Stimulated activated CD8-positive, alpha-beta memory T cell treated with anti-CD3 and anti-CD28 coated beads, Interleukin-12 subunit alpha, Interleukin-12 subunit beta, amount 100 ng/mL, for 24 hours (primary cell): ENCODE measurements at regions not wholly inside any gene's neighbourhood (a gene's known extent, or its start where the extent isn't known, plus 50 kb on each side); places are given as distances from the start of the nearest gene placed in this dataset.

Experiments used
- DNase-seq: peaks from one replicate; pipeline ENCODE4 v3.0.0-alpha.2; 2020; ENCODE audit errors: extremely low read depth

DNA sequence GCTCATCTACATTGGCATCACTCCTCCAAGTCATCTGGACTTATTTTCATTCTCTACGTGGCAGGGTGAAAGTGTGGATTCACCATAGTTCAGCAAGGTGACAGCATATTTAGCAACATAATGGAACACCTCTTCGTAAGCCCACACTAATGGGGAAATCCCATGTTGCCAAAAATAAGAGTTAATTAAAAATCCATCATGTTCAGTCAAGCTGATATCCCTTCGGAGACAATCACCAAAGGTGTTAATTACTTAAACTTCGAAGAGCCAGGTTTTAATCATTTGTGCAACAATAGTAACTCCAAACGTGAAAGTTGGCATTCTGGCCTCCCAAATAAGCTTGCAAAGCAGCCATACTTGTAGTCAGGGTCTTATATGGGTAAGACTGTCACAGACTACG, 242.9 kb downstream of the NSG2 start:
- DNase-seq: no peak

DNA sequence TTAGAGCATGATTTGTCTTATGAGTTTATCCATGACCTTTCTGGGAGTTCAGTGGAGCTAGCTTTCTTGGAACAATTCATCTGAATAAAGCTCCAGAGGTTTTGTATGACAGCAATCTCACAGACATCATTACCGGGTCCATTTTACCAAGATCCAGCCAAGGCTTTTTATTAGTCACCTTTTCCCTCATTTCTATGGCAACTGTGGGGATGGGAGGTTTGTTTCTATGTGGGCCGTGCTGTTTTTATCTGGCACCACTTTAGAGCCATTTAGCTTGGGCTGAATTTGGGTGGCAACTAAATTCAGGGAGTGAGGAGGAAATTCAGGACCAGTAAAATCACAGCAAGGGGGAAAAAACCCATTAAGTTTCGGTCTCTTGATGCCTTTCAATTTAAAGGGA, 245.7 kb downstream of the NSG2 start:
- DNase-seq: no peak

DNA sequence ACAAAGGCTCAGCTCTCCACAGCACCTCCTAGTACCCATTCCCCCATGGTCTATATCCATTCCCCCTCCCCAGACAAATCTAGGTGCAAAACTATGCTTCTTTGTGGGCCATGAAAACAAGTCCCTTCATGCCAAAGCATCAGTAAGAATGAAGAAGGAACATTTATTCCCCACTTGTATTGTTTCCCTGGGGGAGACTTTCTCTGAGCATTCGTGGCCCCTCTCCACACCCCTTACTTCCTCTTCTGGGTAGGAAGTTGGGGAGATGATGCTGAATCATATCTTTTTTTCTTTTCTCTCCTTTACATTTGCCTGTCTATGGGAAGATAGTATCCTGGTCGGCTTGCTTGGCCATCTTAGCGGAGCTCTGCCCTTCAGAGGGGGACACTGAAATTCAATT, 246.8 kb downstream of the NSG2 start:
- DNase-seq: no peak

DNA sequence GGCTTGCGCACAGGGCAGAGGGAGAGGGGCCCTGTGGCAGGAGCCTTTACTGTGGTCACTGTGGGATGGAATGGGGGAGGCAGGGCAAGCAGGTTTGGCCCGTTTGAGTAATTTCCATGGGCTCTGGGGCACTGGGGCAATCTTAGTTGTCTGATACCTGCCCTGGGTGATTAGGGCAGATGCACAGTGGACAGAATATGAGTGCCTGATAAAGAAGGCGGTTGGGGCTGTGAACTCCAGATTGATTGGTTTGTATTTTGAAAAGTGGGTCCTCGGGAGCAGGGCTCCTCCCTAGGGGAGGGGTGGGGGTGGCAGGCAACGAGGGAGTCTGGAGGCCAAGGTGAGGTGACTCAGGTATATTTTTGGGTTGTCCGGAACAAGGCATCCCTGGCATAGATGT, 247.5 kb downstream of the NSG2 start:
- no peak for DNase-seq

DNA sequence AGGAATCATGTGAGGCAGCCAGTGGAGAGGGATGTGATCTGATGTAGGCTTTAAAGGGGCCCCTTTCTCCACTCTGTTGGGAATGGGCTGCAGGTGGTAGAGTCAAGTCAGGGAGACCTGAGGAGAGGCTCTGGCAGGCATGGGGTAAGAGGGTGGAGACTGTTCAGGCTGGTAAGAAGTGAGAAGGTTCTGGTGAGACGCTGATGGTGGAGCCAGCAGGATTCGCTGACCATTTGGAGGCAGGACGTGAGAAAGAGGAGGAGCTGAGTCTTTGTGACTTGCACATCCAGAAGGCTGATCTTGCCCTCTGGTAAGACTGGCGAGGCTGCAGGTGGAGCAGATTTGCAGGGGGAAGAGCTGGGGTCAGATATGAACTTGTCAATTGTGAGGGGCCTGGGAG, 248.0 kb downstream of the NSG2 start:
- no peak for DNase-seq

DNA sequence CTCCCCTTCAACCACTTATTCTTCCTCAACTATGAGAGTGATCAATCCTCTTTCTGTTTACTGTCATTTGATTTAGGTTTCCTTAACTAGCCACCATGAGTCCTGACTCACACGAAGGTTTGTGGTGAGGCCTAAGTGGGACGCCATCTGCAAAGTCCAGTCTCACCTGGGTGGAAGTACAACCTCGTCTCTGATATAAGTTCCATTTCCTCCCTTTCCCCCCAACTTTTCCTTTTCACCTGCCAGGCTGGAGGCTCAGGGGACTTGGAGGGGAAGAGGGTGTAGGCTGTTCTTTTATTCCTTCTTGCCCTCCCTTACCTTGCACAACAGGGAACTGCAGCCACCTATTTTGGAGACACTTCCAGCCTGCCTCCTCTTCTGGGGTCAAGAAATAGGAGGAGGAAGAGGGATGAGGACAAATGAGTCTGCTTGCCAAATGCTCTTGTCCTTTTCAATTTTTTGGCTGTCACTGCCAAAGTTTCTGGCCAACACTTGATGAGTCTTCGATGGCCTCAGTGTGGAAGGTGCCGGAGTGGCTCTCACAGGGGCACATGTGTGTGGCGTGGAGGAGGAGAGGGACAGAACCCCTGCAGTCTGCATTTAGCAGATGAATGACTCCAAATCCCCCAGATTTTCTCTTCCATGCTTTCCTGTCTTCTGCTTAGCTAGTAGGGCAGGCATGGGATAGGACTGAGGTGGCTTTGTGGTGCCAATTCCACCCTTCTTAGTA, 249.6 kb downstream of the NSG2 start:
- DNase-seq: no peak

DNA sequence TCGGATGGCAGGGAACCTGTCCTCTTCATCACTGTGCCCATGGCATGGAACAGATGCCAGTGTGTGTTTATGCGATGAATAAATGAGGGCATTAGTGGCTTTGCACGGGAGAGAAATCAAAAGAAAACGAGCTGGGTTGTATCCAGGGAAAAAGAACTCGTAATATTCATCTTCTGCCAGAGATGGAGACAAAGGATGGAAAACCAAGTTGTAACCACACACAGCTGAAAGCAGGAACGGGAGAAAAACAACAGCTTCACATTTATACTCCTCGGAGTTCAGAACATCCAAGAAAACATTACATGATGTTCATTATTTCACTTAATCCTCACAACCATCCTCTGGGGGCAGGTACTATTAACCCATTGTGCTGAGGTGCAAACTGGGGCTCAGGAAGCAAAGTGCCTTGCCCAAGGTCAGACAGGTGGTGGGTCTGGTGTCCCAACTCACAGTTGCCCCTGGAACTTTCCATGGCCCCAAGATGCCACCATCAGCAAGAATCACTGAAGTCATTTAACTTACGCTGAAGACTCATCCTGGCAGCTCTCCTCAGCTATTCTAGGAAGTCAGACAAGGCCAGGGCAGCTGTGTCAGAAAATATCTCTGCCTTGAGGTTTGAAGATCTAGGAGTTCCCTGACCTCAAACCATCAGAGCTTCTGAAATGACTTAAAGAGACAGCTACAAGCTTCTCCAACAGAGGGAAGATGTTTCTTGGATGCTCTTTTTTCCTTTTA, 250.4 kb downstream of the NSG2 start:
- no peak for DNase-seq

DNA sequence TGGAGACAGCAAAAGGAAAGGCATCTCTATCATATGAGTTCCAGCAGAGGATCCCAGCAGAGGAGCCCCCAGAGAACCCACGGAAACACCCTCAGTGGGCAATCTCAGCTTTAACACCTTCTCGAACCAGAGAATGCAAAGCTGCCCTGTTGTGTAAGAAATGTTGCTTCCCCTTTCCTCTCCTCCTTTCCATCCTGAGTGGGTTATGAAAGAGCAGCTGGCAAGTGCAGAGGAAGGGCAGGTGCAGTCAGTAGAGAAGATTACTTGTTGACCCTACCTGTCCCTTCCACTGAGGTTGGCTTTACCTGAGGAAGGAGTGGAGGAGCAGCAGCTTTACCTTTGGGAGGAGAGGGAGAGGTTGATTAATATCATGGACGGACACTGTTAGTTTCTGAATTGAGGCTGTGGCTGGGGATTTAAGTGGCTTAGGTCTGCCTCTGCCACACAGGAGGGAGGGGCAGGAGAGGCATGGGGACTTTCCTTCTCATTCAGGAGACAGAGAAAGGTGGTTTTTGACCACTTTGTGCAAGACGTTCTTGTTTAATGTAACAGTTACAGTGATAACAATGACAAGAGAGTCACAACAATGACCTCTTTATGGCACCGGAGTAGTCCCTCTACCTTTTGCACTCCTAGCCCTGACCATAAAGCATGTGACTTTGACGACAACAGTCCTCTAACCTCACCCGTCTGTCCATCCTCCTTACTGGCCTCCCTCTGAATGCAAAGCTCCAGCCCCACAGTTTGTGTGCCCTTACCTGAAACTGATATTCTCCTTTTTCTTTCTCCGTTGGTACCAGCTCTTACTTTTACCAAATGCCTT, 254.8 kb downstream of the NSG2 start:
- no peak for DNase-seq

DNA sequence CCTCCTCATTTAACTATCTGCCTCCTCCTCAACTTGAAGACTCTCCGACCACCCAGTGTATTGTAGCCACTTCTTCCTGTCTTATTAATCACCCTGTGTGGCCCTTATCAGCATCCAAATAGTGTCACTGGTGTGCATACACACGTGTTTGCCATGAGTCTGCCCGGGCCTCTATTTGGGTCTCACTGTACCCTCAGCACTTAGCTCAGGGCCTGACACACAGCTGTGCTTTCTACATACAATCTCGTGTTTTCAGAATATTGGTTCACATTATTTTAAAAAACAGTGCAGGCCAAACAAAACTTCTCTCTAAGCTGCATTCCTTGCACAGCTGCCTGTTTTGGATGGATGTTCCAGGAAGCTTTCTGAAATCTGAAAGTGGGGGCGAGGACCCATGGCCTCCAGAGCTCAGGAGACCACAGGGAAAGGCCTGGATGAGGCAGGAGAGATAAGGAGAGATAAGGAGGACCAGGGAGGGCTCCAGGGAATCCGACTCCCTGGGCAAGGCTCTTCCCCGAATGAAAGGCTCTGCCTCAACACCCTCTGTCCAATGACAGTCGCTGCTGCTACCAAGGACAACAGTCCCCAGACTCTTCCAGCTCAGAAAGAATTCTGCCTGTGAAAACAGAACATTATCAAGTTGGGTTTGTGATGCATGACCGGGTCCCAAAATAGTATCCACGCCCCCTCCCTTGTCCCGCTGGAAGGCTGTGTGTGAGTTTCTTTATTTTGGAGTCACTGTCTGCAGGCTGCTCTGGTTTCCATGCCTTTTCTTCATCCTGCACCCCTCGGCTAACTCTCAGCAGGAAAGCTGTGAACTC, 255.6 kb downstream of the NSG2 start:
- DNase-seq: no peak

DNA sequence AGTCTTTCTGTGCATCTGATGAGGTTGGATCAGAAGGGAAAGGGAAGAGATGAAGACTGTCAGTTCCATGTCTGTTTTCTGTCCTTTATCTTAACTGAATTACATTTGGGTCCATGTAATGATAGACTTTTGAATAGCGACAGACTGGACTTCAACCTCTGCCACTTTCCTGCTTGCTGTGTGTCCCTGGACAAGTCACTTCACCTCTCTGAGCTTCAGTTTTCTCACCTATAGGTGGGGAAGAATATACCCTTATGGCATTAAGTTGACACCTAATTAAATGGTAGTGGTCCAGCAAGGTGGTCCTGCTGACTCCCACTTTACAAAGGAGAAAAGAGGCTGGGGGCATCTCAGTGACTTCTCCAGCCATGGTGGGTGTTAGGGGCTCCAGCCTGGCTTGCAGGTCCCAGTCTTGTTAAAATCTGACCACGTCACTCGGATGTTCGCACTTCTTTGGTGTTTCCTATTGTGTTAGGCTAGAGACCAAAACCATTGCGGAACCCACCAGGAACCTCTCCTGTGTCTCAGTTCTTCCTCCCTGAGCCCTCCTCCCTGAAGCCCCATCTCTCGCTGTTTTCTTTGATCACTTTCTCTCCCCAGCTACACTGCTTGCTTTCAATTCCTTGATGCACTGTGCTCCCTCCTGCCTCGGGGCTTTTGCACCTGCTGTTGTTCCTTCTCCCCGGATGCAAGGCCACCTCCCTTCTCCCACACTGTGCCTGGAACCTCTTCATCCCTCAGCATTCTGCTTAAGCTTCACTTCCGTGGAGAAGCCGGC, 256.5 kb downstream of the NSG2 start:
- DNase-seq: no peak

DNA sequence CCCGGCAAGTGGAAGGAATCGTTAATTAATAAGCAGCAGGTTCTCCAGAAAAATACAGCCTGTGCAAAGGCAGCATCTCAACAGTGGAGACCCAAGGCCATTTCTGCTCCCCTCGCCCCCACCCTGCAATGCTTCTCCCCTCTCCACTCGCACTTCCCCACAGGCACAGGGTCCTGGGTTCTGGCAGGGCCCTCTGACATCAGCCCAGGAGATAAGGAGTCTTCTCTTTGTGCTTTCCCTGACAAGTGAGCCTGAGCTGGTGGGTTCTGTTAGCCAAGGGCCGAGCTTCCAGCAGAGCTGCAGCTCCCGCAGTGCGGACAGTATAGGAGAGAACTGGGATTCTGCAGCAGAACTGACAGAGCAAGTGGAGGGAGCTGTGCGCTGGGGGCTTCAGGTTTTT, 257.5 kb downstream of the NSG2 start:
- no peak for DNase-seq

DNA sequence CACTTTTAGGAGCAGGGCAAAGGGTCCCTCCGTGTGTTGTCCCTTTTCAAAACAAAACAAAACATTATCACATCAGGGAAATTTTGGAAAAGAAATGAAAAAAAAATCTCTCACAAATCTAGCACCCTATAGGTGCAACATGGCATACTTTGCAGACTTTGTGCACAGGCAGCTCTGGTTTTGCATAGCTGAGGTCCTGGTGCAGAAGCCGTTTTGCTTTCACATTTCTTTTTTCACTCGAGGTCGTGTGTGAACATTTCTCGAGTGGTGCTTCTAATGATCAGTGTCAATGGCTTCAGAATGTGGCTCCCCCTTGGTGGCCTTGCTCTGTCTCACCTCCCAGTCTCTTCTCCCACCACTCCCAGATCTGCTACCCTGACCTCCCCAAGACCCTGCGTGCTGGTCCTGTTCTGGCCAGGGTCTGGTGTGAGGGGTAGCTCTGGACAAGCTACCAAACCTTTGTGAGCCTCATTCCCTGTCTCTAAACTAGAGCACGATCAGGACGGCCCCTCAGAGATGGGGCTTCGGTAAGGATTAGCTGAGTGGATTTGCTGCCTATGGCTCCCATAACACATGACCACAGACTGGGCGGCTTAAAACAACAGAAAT, 258.0 kb downstream of the NSG2 start:
- no peak for DNase-seq

DNA sequence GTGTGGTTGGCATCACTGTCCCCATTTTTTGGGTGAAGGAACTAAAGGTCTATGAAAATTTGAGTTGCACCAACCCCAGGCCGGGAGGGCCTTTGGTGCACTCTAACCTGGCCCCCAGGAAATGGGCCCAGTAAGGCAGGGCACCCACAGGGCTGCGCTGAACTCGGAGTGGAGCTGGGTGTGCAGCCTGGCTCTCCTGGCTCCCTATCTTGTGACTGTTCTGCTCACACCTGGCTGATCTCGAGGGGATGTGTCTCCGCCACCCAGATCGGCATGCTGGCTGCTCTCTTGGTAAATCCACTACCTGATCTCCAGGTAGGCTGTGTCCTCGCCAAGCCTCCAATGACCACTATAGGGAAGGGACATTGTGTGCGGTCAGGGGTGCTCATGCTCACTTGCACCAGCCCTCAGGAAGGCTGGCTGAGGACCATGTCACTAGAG, 259.8 kb downstream of the NSG2 start:
- no peak for DNase-seq

DNA sequence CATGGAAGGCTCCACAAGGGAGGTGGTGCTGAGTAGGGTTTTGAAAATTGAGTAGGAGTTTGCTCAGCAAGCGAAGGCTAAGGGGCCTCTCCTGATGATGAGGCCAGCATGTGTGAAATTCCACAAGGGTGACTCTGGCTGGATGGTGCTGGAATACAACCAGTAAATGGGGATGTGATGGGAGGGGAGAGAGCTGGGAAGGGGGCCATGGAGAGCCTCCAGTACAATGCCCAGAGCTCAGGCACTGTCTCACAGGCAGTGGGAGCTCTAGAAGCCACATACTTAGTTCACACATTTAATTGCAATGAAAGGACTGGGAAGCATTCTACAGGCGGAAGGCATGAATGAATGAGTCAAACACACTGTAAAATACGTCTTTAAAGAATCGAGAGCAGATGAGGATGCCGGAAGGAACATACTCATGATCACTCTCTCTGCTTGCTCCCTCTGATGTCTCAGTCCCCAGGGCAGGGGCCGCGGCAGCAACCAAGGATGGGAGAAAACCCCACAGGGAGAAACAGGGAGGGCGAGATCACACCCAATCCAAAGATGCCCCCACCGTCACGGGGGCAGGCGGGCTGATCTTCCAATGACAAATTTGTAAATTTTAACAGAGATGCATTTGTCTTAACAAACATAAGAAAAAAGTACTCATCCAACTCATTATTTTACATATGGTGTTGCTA, 261.0 kb downstream of the NSG2 start:
- DNase-seq: no peak

DNA sequence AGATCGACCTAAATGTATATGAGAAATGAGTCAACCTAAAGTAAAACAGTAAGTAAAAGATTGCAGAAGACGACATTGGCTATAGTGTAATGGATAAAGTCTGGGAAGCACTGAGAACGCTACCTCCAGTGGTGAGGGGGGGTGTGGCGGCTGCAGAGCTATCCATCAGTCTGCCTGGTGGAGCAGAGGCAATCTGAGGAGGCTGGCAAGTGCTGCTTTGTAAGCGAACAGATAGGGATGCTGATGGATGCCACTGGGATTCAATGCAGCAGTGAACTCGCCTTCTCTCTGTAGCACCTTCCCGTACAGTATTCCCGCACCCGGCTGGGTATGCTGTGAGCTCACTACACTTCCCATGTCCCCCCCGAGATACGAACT, 261.5 kb downstream of the NSG2 start:
- no peak for DNase-seq

DNA sequence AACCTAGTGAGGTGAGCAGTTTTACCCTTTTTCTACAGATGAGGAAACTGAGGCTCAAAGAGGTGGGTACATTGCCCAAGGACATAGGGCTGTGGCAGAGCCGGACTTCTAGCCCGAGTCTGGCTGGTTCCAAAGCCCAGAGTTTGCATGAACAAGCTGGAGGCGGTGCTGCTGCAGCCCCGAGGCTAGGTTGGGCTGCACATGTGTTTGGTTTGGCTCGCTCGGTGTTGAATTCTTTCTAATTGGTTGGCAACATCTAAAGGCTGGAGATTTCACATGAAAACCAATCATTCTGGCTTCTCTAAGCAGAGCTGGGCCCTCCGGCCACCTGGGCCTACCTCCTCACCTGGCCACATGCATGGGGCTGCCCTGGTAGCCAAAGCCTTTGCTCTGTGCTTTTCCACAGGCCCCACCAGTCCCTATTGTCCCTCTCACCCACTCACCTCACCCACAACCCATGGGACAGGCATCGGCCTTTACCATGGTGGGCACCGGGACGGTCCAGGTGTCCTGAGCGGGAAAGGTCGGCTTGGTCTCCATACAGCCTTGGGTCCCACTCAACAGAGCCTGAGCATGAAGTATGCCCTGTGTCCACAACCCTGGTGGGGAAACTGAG, 262.3 kb downstream of the NSG2 start:
- DNase-seq: no peak

DNA sequence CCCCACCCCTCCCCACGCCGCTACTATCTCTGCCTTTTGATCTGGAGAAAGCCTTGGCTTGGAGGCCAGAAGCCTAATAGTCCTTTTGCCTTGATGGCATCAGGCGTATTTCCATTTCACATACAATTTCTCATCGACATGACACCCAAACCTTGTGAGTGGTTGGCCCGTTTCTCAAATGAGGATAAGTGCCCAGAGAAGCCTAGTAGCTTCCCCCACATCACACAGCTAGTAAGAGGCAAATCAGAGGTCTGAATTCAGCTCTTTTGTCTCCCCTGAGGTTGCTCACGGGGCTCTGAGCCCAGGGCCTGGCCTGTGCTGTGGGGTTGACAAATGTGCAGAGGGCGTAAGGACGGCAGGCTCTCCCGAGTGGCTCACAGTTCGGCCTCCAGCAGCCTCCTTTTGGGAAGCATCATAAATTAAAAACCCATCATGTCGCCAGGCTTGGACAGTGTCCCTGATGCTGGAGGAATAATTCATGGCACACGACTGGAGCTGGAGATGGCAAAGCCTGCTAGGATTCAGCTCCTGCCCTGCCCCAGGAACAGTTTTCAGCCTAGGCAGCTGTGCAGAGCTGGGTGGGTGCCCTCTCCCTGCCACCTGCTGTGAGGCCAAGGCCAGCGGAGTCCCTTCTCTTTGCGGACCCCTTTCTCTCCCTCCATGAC, 263.8 kb downstream of the NSG2 start:
- no peak for DNase-seq

DNA sequence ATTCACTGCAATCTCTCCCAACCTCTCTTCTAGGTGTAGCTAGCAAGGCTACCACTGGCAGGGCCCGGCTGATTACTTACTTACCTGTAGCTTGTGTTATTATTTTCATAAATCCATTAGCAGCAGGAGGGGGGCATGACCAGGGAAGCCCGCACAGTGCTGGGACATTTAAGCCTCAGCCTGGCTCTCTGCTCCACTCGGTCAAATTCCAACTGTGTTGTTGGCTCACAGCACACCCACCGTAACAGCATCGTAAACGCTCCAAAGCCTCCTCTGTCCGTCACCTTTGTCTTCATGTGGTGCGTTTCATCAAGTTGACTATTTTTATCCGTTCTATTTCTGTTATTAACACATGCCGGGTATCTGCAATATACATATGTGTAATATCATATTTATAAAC, 264.7 kb downstream of the NSG2 start:
- no peak for DNase-seq

DNA sequence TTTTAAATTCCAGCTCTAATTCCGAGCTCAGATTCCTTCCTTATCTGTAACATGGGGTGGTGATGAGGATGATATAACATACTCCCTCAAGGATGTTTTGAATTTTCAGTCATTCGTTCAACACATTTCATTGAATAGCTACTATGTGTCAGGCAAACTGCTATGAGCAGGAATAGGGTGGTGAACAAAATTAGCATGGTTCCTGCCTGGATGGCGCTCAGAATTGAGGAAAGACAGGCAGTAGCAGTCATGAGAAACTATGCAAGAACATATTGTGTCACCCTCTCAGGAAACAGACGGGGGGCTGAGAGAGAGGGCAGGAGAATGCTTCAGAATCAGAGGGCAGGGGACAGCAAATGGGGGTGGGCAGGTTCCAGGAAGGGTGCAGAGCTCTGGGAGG, 265.2 kb downstream of the NSG2 start:
- no peak for DNase-seq
